GM12878 (cell line): ENCODE measurements at regions not wholly inside any gene's neighbourhood (a gene's known extent, or its start where the extent isn't known, plus 50 kb on each side); places are given as distances from the start of the nearest gene placed in this dataset.

Experiments
- ATAC-seq: fragments of 200-7000 bp; cut with Tn5 transposase; 3 replicates; pipeline ENCODE4 v1.9.1; 2020; ENCODE audit warnings: mild to moderate bottlenecking, moderate library complexity
- BruUV-seq: library from RNA; stranded (reverse); fragments of 400-500 nt; replicated peaks from 2 replicates; lab custom pipeline; 2021; lab: Mats Ljungman, UMichigan
- CTCF ChIA-PET: fragments of 300-600 bp; sonication (Branson Sonifier 250); formaldehyde crosslinking; extraction: SDS; loops from one replicate; lab custom pipeline; 2021; ENCODE audit warnings: inconsistent platforms; lab: Yijun Ruan, JAX
- POLR2A ChIA-PET: fragments of 350-600 bp; formaldehyde crosslinking; extraction: SDS; loops from one replicate; lab custom pipeline; 2021; ENCODE audit warnings: inconsistent platforms; lab: Charles Lee
- RAD21 ChIA-PET: fragments of 300-600 bp; sonication (Branson Sonifier 250); formaldehyde crosslinking; loops from one replicate; lab custom pipeline; 2023; ENCODE audit warnings: antibody characterized with exemption; ENCODE audit not compliant: unreplicated experiment; lab: Charles Lee
- SMC1A ChIA-PET: fragments of 300-600 bp; sonication (Branson Sonifier 250); formaldehyde crosslinking; loops from one replicate; lab custom pipeline; 2023; ENCODE audit not compliant: unreplicated experiment, uncharacterized antibody; lab: Charles Lee
- DNase-seq: peaks from one replicate; pipeline ENCODE4 v3.0.0-alpha.2; 2011; ENCODE audit warnings: low read depth, low spot score
- FAIRE-seq: peaks from 3 replicates; lab custom pipeline; 2011; peaks lifted over from hg19 to GRCh38; lab: Jason Lieb, UNC
- H2AFZ ChIP-seq: 2 replicates; pipeline ENCODE4 v1.6.0; 2011; ENCODE audit warnings: low read depth, low read length, control low read depth; ENCODE audit not compliant: control insufficient read depth
- H3K27ac ChIP-seq: 2 replicates; pipeline ENCODE4 v1.5.1; 2011; ENCODE audit warnings: control low read depth; ENCODE audit not compliant: control insufficient read depth, insufficient read depth
- H3K27me3 ChIP-seq, 2 experiments: replicated peaks in 1 of 2; 2 replicates each; pipeline versions ENCODE4 v1.6.0 to v1.6.1; 2011; ENCODE audit warnings: low read length in 1 of 2; ENCODE audit not compliant: control insufficient read depth in 2 of 2, insufficient read depth in 2 of 2
- H3K36me3 ChIP-seq, 2 experiments: 2 replicates each; pipeline ENCODE4 v1.5.1; 2011; ENCODE audit warnings: low read length in 1 of 2; ENCODE audit not compliant: control insufficient read depth in 2 of 2, insufficient read depth in 2 of 2
- H3K4me1 ChIP-seq: 2 replicates; pipeline ENCODE4 v1.6.1; 2011; ENCODE audit warnings: mild to moderate bottlenecking, low read length, moderate library complexity, mixed read lengths; ENCODE audit not compliant: control insufficient read depth, insufficient read depth
- H3K4me2 ChIP-seq: 2 replicates; pipeline ENCODE4 v1.6.0; 2011; ENCODE audit warnings: control low read depth; ENCODE audit not compliant: control insufficient read depth, insufficient read depth
- H3K4me3 ChIP-seq: fragments of 200-600 bp; sonication (generic); 2 replicates; pipeline ENCODE4 v1.5.1; 2016
- H3K79me2 ChIP-seq: 2 replicates; pipeline ENCODE4 v1.6.0; 2011; ENCODE audit warnings: low read length; ENCODE audit not compliant: control insufficient read depth, insufficient read depth
- H3K9ac ChIP-seq: 2 replicates; pipeline ENCODE4 v1.8.0; 2011; ENCODE audit warnings: low read length, control low read depth, mixed read lengths; ENCODE audit not compliant: control insufficient read depth, insufficient read depth
- H3K9me3 ChIP-seq: replicated peaks from 3 replicates; pipeline ENCODE4 v1.5.1; 2011; ENCODE audit warnings: mild to moderate bottlenecking, low read length; ENCODE audit not compliant: control insufficient read depth, insufficient read depth
- H4K20me1 ChIP-seq: 2 replicates; pipeline ENCODE4 v1.6.0; 2011; ENCODE audit not compliant: control insufficient read depth, insufficient read depth
- ATF3 ChIP-seq: IDR thresholded peaks from 2 replicates; pipeline ENCODE4 v1.6.1; 2011; ENCODE audit warnings: low read depth, mild to moderate bottlenecking, low read length, moderate library complexity, borderline replicate concordance; ENCODE audit errors: extremely low read depth
- BACH1 ChIP-seq: fragments of 450-650 bp; IDR thresholded peaks from 2 replicates; pipeline ENCODE4 v1.6.1; 2017; ENCODE audit warnings: mild to moderate bottlenecking, borderline replicate concordance
- BRCA1 ChIP-seq: IDR thresholded peaks from 2 replicates; pipeline ENCODE4 v1.6.1; 2011; ENCODE audit warnings: low read depth, low read length, improper control_type of control experiment
- EZH2 ChIP-seq: IDR thresholded peaks from 2 replicates; pipeline ENCODE4 v1.6.1; 2012; ENCODE audit warnings: low read depth, mild to moderate bottlenecking, control low read depth, inconsistent platforms, low read length, borderline replicate concordance; ENCODE audit not compliant: control insufficient read depth
- FOXK2 ChIP-seq: fragments of 450-650 bp; IDR thresholded peaks from 2 replicates; pipeline ENCODE4 v1.6.1; 2017; ENCODE audit warnings: mild to moderate bottlenecking, moderate library complexity
- NFYA ChIP-seq: IDR thresholded peaks from 2 replicates; pipeline ENCODE4 v1.6.1; 2011; ENCODE audit warnings: low read depth, mild to moderate bottlenecking, low read length, improper control_type of control experiment, borderline replicate concordance
- NFYB ChIP-seq: IDR thresholded peaks from 2 replicates; pipeline ENCODE4 v1.6.1; 2011; ENCODE audit warnings: low read depth, mild to moderate bottlenecking, low read length, improper control_type of control experiment, moderate library complexity; ENCODE audit not compliant: insufficient read depth
- NR2C2 ChIP-seq: IDR thresholded peaks from 2 replicates; pipeline ENCODE4 v1.6.1; 2011; ENCODE audit warnings: borderline replicate concordance, low read depth; ENCODE audit not compliant: control insufficient read depth, insufficient read length
- NR2F1 ChIP-seq: fragments of 450-650 bp; conservative IDR thresholded peaks from 2 replicates; pipeline ENCODE4 v1.6.1; 2017; ENCODE audit warnings: mild to moderate bottlenecking
- POLR2A ChIP-seq: IDR thresholded peaks from 2 replicates; pipeline ENCODE4 v1.6.1; 2011; ENCODE audit warnings: low read depth, mild to moderate bottlenecking, low read length
- POU2F2 ChIP-seq: IDR thresholded peaks from 3 replicates; pipeline ENCODE4 v1.6.1; 2011; ENCODE audit warnings: low read depth, mild to moderate bottlenecking, low read length, borderline replicate concordance
- SMC3 ChIP-seq: IDR thresholded peaks from 2 replicates; pipeline ENCODE4 v1.6.1; 2011; ENCODE audit warnings: low read length, improper control_type of control experiment, borderline replicate concordance
- SREBF2 ChIP-seq: IDR thresholded peaks from 2 replicates; pipeline ENCODE4 v1.6.1; 2012; ENCODE audit warnings: mild to moderate bottlenecking, low read length
- TBL1XR1 ChIP-seq: IDR thresholded peaks from 2 replicates; pipeline ENCODE4 v1.6.1; 2012; ENCODE audit warnings: low read depth, low read length, improper control_type of control experiment
- ZNF207 ChIP-seq: fragments of 450-650 bp; IDR thresholded peaks from 2 replicates; pipeline ENCODE4 v1.6.1; 2014; ENCODE audit warnings: antibody characterized with exemption, mild to moderate bottlenecking, borderline replicate concordance
- ZNF622 ChIP-seq: fragments of 450-650 bp; IDR thresholded peaks from 2 replicates; pipeline ENCODE4 v1.6.1; 2017; ENCODE audit warnings: mild to moderate bottlenecking, inconsistent platforms
- ZZZ3 ChIP-seq: IDR thresholded peaks from 2 replicates; pipeline ENCODE4 v1.6.1; 2011; ENCODE audit warnings: low read depth; ENCODE audit not compliant: control insufficient read depth, insufficient read length
- WGBS: methylation state at CpG from one replicate; pipeline ENCODE4 v1.1.6; 2016; ENCODE audit warnings: low lambda C conversion rate; ENCODE audit not compliant: insufficient replicate concordance, insufficient coverage; ENCODE audit errors: missing lambda C conversion rate; 5-methylcytosine and 5-hydroxymethylcytosine counted together
- in situ Hi-C: fragments of 300-500 bp; cut with MboI; formaldehyde crosslinking; loops from 9 replicates; pipeline ENCODE4 v1.14.3; 2018; ENCODE audit warnings: mixed read lengths
- intact Hi-C: fragments of 100-400 bp; cut with micrococcal nuclease; formaldehyde crosslinking; loops from one replicate; pipeline ENCODE4 v1.14.2; 2022; ENCODE audit not compliant: unreplicated experiment
- TF ChIP-seq, protein P1 (sequence below): IDR thresholded peaks from 2 replicates; pipeline ENCODE4 v1.6.1; 2011; ENCODE audit warnings: borderline replicate concordance, low read depth, mild to moderate bottlenecking, moderate library complexity, mixed read lengths, low read length; ENCODE audit not compliant: insufficient read depth; ENCODE audit errors: extremely low read length

DNA sequence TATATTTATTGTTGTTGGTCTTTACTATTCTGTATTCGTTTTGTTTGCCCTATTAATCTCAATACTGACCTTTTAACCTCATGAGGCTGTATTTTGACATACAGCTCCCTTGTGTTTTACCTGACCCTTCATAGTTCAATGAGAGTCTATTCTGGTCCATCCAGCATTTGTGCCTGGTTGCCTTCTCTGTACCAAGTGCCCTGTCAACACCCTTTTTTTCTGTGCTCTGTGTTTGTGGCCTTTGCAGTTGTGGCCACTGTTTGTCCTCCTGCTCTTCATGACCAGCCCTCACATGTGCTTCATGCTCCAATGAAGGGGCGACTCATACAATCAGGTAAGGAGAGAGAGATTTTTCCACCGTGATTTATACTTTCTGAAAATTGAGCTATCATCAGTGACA, 368.2 kb downstream of the IL20RB start:
- in situ Hi-C loops = no loop called here
- Histone ChIP-seq H4K20me1 (no peaks in the 10 kb centered on the region), H3K9ac (no peak overlapping the region), H3K27me3 (no peaks in the 10 kb centered on the region), H3K27ac (peak overlapping the region; percentile 30; the same call in 1 of the 2 replicates), H3K36me3 (no peaks in the 10 kb centered on the region), H3K4me3 (no peak overlapping the region), H3K9me3 (peaks cover 2% of the 10 kb centered on the region; the same call in 2 of the 3 replicates), H3K4me1 (peaks cover 12% of the 10 kb centered on the region; the same call in 1 of the 2 replicates), H3K4me2 (no peak overlapping the region), H3K79me2 (no peaks in the 10 kb centered on the region), H2AFZ (no peak overlapping the region; the same call in 1 of the 2 replicates)
- FAIRE-seq (no peak), ATAC-seq (peak; percentile 17), DNase-seq (no peak)
- 0% methylated on average over 3 of the region's 3 CpGs for WGBS
- POLR2A ChIA-PET = interaction anchor here (1.0 to 2.0 kb wide), 2 partner anchors 8 to 146 kb away, joined by 3 to 5 read pairs; no protein-coding TSS in a partner anchor
- BruUV-seq = no TSS peak
- intact Hi-C loops = loop anchor here (10.0 kb wide), 1 partner anchor 709 kb away; no protein-coding TSS in a partner anchor
- CTCF ChIA-PET = interaction anchor here (1.4 kb wide), 1 partner anchor 9 kb away, joined by 4 read pairs; no protein-coding TSS in a partner anchor
- TF ChIP-seq BRCA1 (no peak), NR2F1 (peak; percentile 48; the same call in 1 of the 2 replicates), ZZZ3 (no peak)
- RAD21 ChIA-PET = interaction anchor here (1.0 to 1.2 kb wide), 4 partner anchors 23 to 662 kb away, joined by 3 to 4 read pairs (median 3); no protein-coding TSS in a partner anchor
- SMC1A ChIA-PET = interaction anchor here (0.9 to 1.2 kb wide), 3 partner anchors 8 to 146 kb away, joined by 3 to 5 read pairs (median 4); no protein-coding TSS in a partner anchor

DNA sequence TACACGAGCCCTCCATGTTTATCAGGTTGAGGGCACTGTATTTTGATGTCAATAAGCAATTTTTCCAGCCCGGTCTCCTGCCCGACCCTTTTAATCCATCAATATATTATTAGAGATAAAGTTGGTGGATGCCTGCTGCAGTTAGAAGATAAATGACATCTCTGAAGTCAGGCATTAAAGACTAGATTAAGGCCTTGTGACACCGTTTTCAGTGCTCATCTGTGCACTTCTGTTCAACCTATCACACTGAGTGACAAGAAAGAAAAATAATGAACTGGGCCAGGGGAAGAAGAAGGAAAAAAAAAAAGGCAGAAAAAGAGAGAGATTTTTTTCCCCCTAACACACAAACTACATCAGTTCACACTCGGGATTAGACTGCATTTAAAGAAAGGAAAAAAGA, 371.8 kb downstream of the IL20RB start:
- H3K4me3 ChIP-seq = no peak overlapping the region
- intact Hi-C loops (loop anchor here (10.0 kb wide), 1 partner anchor 705 kb away; no protein-coding TSS in a partner anchor), in situ Hi-C loops (no loop called here)
- peak overlapping the region; percentile 60 for H3K27ac ChIP-seq
- POLR2A ChIA-PET = no interaction called here
- peaks cover 6% of the 10 kb centered on the region; the same call in 2 of the 3 replicates for H3K9me3 ChIP-seq
- SMC1A ChIA-PET = no interaction called here
- H3K79me2 ChIP-seq = no peaks in the 10 kb centered on the region
- WGBS = 11% methylated on average over 5 of the region's 5 CpGs
- DNase-seq = no peak
- H3K9ac ChIP-seq = no peak overlapping the region
- FAIRE-seq = no peak
- CTCF ChIA-PET = no interaction called here
- no peaks in the 10 kb centered on the region for H3K36me3 ChIP-seq
- H3K4me1 ChIP-seq = peaks cover 12% of the 10 kb centered on the region; the same call in 1 of the 2 replicates
- H3K4me2 ChIP-seq = peak overlapping the region; percentile 69; the same call in 1 of the 2 replicates
- no peaks in the 10 kb centered on the region for H3K27me3 ChIP-seq
- TF ChIP-seq SMC3 = no peak
- no peak for TF ChIP-seq ZNF207
- no peak for TF ChIP-seq FOXK2
- no peak for TF ChIP-seq NFYB
- TF ChIP-seq NFYA = no peak
- no peak for TF ChIP-seq ZNF622
- TF ChIP-seq SREBF2 = no peak
- no peak for TF ChIP-seq POLR2A
- TF ChIP-seq TBL1XR1 = no peak
- TF ChIP-seq BACH1 = no peak
- no peak for TF ChIP-seq POU2F2
- no peak for TF ChIP-seq NR2C2
- no peak for TF ChIP-seq EZH2
- TF ChIP-seq, protein P1, sequence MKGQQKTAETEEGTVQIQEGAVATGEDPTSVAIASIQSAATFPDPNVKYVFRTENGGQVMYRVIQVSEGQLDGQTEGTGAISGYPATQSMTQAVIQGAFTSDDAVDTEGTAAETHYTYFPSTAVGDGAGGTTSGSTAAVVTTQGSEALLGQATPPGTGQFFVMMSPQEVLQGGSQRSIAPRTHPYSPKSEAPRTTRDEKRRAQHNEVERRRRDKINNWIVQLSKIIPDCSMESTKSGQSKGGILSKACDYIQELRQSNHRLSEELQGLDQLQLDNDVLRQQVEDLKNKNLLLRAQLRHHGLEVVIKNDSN = no peak
- TF ChIP-seq ATF3 = no peak
- TF ChIP-seq, all 136 proteins: peak for 0
- no peak for ATAC-seq
- Histone ChIP-seq H4K20me1 (no peaks in the 10 kb centered on the region), H2AFZ (no peak overlapping the region; the same call in 1 of the 2 replicates)
- BruUV-seq = TSS peak; percentile 98
- RAD21 ChIA-PET = no interaction called here
